ENCODE measurements at regions not wholly inside any gene's neighbourhood (a gene's known extent, or its start where the extent isn't known, plus 50 kb on each side); places are given as distances from the start of the nearest gene placed in this dataset.

DNA sequence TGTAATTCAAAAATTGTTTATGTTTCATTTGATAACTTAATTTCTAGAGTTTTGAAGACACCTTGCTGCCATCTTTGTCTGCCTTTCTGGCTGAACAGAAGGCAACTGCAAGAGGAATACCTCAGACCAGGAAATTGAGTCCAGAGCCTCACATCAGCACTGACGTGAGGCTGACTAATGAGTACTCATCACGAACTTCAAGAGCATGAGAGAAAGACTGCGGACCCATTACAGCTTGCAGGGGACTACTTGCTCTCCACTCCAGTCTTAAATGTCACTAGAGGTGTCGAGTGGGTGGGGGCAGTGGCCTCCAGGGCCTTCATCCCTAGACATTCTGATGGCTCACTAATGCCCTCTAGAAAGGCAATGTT is 109.5 kb upstream of the SSTR4 start:
- TF ChIP-seq CTCF (IDR thresholded peaks at IDR 0.05; ENCODE audit: low read depth, low read length) (no peak), EZH2phosphoT487 (IDR thresholded peaks at IDR 0.05; ENCODE audit: low read depth) (no peak)

All from OCI-LY3 (cell line).